Osteoblast (primary cell): ENCODE measurements at regions not wholly inside any gene's neighbourhood (a gene's known extent, or its start where the extent isn't known, plus 50 kb on each side); places are given as distances from the start of the nearest gene placed in this dataset.

Source experiments
- DNase-seq: peaks from one replicate; pipeline ENCODE4 v3.0.0; 2011; ENCODE audit warnings: low spot score, mixed read lengths; ENCODE audit not compliant: insufficient read length; ENCODE audit errors: missing footprints
- H2AFZ ChIP-seq: 2 replicates; pipeline ENCODE4 v1.6.0; 2011; ENCODE audit warnings: mild to moderate bottlenecking, low read length
- H3K27ac ChIP-seq: 2 replicates; pipeline ENCODE4 v1.5.1; 2011; ENCODE audit warnings: mild to moderate bottlenecking, low read depth, low read length, moderate library complexity
- H3K27me3 ChIP-seq: 2 replicates; pipeline ENCODE4 v1.6.0; 2012; ENCODE audit warnings: mild to moderate bottlenecking, control low read depth, inconsistent platforms, low read length, moderate library complexity; ENCODE audit not compliant: insufficient read depth
- H3K36me3 ChIP-seq: 2 replicates; pipeline ENCODE4 v1.5.1; 2011; ENCODE audit warnings: mild to moderate bottlenecking, low read length, control low read depth, moderate library complexity; ENCODE audit not compliant: insufficient read depth
- H3K4me1 ChIP-seq: 2 replicates; pipeline ENCODE4 v1.5.1; 2011; ENCODE audit warnings: mild to moderate bottlenecking, low read length, control low read depth, moderate library complexity; ENCODE audit not compliant: insufficient read depth
- H3K4me2 ChIP-seq: 2 replicates; pipeline ENCODE4 v1.6.0; 2011; ENCODE audit warnings: mild to moderate bottlenecking, low read length; ENCODE audit not compliant: insufficient read depth
- H3K4me3 ChIP-seq: fragments of 200-600 bp; sonication (generic); 3 replicates; pipeline ENCODE4 v1.5.1; 2012; ENCODE audit warnings: mild to moderate bottlenecking, low read length, inconsistent platforms; ENCODE audit not compliant: insufficient read depth
- H3K79me2 ChIP-seq: 2 replicates; pipeline ENCODE4 v1.6.0; 2012; ENCODE audit warnings: mild to moderate bottlenecking, low read length, control low read depth, inconsistent platforms; ENCODE audit not compliant: insufficient read depth
- H3K9me3 ChIP-seq: 2 replicates; pipeline ENCODE4 v1.5.1; 2011; ENCODE audit warnings: low read depth, low read length, control low read depth
- H4K20me1 ChIP-seq: 2 replicates; pipeline ENCODE4 v1.6.0; 2012; ENCODE audit warnings: mild to moderate bottlenecking, low read length, control low read depth; ENCODE audit not compliant: insufficient read depth
- CTCF ChIP-seq: IDR thresholded peaks from 2 replicates; pipeline ENCODE4 v1.5.1; 2011; ENCODE audit warnings: mild to moderate bottlenecking, low read depth, low read length, moderate library complexity; ENCODE audit errors: extremely low read depth

GRCh38 chr5:8493176-8493575 lies 624.2 kb downstream of the MTRR start:
- H3K4me3 ChIP-seq = no peak overlapping the region
- H3K27me3 ChIP-seq = no peaks in the 10 kb centered on the region
- H4K20me1 ChIP-seq = no peaks in the 10 kb centered on the region
- no peaks in the 10 kb centered on the region for H3K4me1 ChIP-seq
- no peak for DNase-seq
- H2AFZ ChIP-seq = no peak overlapping the region
- H3K27ac ChIP-seq = no peak overlapping the region
- no peaks in the 10 kb centered on the region for H3K79me2 ChIP-seq
- peaks cover 6% of the 10 kb centered on the region for H3K9me3 ChIP-seq
- no peak overlapping the region for H3K4me2 ChIP-seq
- no peaks in the 10 kb centered on the region for H3K36me3 ChIP-seq
- no peak for TF ChIP-seq CTCF

- H4K20me1 ChIP-seq = no peaks in the 10 kb centered on the region
- no peak for TF ChIP-seq CTCF
- H3K27ac ChIP-seq = peak overlapping the region; percentile 74
- H3K4me1 ChIP-seq = peaks cover 11% of the 10 kb centered on the region
- H3K79me2 ChIP-seq = no peaks in the 10 kb centered on the region
- peak; percentile 45 for DNase-seq
- H3K27me3 ChIP-seq = no peaks in the 10 kb centered on the region
- H3K4me2 ChIP-seq = peak overlapping the region; percentile 32
- H3K36me3 ChIP-seq = no peaks in the 10 kb centered on the region
- peaks cover 2% of the 10 kb centered on the region for H3K9me3 ChIP-seq
- H3K4me3 ChIP-seq = no peak overlapping the region
- H2AFZ ChIP-seq = no peak overlapping the region
Observed at GRCh38 chr5:8500426-8500825, 631.5 kb downstream of the MTRR start.

- Histone ChIP-seq H3K4me1 (peaks cover 11% of the 10 kb centered on the region), H3K4me3 (no peak overlapping the region), H2AFZ (no peak overlapping the region), H3K36me3 (no peaks in the 10 kb centered on the region), H4K20me1 (no peaks in the 10 kb centered on the region), H3K27me3 (no peaks in the 10 kb centered on the region), H3K79me2 (no peaks in the 10 kb centered on the region), H3K9me3 (no peaks in the 10 kb centered on the region), H3K4me2 (no peak overlapping the region), H3K27ac (no peak overlapping the region)
- TF ChIP-seq CTCF = no peak
- no peak for DNase-seq
Observed at GRCh38 chr5:8505196-8505595, 636.2 kb downstream of the MTRR start.

- no peaks in the 10 kb centered on the region for H3K27me3 ChIP-seq
- no peaks in the 10 kb centered on the region for H4K20me1 ChIP-seq
- H3K4me2 ChIP-seq = no peak overlapping the region
- TF ChIP-seq CTCF = no peak
- no peak overlapping the region for H3K27ac ChIP-seq
- no peaks in the 10 kb centered on the region for H3K9me3 ChIP-seq
- H3K4me3 ChIP-seq = no peak overlapping the region
- H3K36me3 ChIP-seq = no peaks in the 10 kb centered on the region
- H3K4me1 ChIP-seq = no peaks in the 10 kb centered on the region
- no peak overlapping the region for H2AFZ ChIP-seq
- no peaks in the 10 kb centered on the region for H3K79me2 ChIP-seq
- no peak for DNase-seq
Observed at GRCh38 chr5:8508231-8508630, 639.3 kb downstream of the MTRR start.
